ENCODE measurements at regions not wholly inside any gene's neighbourhood (a gene's known extent, or its start where the extent isn't known, plus 50 kb on each side); places are given as distances from the start of the nearest gene placed in this dataset.

DNA sequence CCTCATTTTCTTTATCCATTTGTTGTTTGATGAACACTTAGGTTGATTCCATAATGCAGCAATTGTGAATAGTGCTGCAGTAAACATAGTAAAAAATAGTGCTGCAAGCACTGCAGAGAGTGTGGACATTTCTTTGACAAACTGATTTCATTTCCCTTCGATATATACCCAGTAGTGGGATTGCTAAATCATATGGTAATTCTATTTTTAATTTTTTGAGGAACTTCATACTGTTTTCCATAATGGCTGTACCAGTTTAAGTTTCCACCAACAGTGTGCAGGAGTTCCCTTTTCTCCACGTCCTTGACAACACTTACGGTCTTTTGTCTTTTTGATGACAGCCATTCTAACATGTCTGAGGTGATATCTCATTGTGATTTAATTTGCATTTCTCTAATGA, 138.2 kb upstream of the PLPPR1 start (continued):
- no peak for TF ChIP-seq FOXM1 (IDR thresholded peaks at IDR 0.05; ENCODE audit: low read depth)
- TF ChIP-seq FOXM1 (CRISPR knock-in tag; IDR thresholded peaks at IDR 0.05; ENCODE audit: low read depth), result no peak
- TF ChIP-seq, protein P1, sequence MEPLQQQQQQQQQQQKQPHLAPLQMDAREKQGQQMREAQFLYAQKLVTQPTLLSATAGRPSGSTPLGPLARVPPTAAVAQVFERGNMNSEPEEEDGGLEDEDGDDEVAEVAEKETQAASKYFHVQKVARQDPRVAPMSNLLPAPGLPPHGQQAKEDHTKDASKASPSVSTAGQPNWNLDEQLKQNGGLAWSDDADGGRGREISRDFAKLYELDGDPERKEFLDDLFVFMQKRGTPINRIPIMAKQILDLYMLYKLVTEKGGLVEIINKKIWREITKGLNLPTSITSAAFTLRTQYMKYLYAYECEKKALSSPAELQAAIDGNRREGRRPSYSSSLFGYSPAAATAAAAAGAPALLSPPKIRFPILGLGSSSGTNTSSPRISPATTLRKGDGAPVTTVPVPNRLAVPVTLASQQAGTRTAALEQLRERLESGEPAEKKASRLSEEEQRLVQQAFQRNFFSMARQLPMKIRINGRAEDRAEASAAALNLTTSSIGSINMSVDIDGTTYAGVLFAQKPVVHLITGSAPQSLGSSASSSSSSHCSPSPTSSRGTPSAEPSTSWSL (CRISPR knock-in tag; IDR thresholded peaks at IDR 0.05; ENCODE audit: borderline replicate concordance), result no peak
- no peak for TF ChIP-seq BRF1 (IDR thresholded peaks at IDR 0.05; ENCODE audit: borderline replicate concordance, extremely low read depth, insufficient read length)
- TF ChIP-seq ZZZ3 (IDR thresholded peaks at IDR 0.05), result no peak
- TF ChIP-seq RHOXF2B (CRISPR knock-in tag; conservative IDR thresholded peaks at IDR 0.05), result no peak
- TF ChIP-seq, protein P2, sequence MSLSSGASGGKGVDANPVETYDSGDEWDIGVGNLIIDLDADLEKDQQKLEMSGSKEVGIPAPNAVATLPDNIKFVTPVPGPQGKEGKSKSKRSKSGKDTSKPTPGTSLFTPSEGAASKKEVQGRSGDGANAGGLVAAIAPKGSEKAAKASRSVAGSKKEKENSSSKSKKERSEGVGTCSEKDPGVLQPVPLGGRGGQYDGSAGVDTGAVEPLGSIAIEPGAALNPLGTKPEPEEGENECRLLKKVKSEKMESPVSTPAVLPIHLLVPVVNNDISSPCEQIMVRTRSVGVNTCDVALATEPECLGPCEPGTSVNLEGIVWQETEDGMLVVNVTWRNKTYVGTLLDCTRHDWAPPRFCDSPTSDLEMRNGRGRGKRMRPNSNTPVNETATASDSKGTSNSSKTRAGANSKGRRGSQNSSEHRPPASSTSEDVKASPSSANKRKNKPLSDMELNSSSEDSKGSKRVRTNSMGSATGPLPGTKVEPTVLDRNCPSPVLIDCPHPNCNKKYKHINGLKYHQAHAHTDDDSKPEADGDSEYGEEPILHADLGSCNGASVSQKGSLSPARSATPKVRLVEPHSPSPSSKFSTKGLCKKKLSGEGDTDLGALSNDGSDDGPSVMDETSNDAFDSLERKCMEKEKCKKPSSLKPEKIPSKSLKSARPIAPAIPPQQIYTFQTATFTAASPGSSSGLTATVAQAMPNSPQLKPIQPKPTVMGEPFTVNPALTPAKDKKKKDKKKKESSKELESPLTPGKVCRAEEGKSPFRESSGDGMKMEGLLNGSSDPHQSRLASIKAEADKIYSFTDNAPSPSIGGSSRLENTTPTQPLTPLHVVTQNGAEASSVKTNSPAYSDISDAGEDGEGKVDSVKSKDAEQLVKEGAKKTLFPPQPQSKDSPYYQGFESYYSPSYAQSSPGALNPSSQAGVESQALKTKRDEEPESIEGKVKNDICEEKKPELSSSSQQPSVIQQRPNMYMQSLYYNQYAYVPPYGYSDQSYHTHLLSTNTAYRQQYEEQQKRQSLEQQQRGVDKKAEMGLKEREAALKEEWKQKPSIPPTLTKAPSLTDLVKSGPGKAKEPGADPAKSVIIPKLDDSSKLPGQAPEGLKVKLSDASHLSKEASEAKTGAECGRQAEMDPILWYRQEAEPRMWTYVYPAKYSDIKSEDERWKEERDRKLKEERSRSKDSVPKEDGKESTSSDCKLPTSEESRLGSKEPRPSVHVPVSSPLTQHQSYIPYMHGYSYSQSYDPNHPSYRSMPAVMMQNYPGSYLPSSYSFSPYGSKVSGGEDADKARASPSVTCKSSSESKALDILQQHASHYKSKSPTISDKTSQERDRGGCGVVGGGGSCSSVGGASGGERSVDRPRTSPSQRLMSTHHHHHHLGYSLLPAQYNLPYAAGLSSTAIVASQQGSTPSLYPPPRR (CRISPR knock-in tag; IDR thresholded peaks at IDR 0.05; ENCODE audit: borderline replicate concordance), result no peak
- no peak for TF ChIP-seq RBM34 (IDR thresholded peaks at IDR 0.05; ENCODE audit: borderline replicate concordance, insufficient read depth, low read length)
